GM23338 (cell line): ENCODE measurements at regions not wholly inside any gene's neighbourhood (a gene's known extent, or its start where the extent isn't known, plus 50 kb on each side); places are given as distances from the start of the nearest gene placed in this dataset.

Experiments used
- ATAC-seq: fragments of 200-7000 bp; cut with Tn5 transposase; 3 replicates; pipeline ENCODE4 v1.9.1; 2020
- DNase-seq: peaks from one replicate; pipeline ENCODE4 v3.0.0-alpha.2; 2015; ENCODE audit warnings: low spot score
- H2AFZ ChIP-seq: fragments of 200-600 bp; sonication (generic); 2 replicates; pipeline ENCODE4 v1.8.0; 2016; ENCODE audit warnings: antibody characterized with exemption, mild to moderate bottlenecking, moderate library complexity
- H3F3A ChIP-seq: fragments of 200-600 bp; sonication (generic); replicated peaks from 2 replicates; pipeline ENCODE4 v1.8.0; 2017; ENCODE audit warnings: antibody characterized with exemption, mixed run types, low read depth
- H3K27ac ChIP-seq: fragments of 200-600 bp; sonication (generic); 2 replicates; pipeline ENCODE4 v1.6.1; 2016; ENCODE audit warnings: low read depth
- H3K27me3 ChIP-seq: fragments of 200-600 bp; sonication (generic); 2 replicates; pipeline ENCODE4 v1.8.0; 2016; ENCODE audit warnings: mild to moderate bottlenecking, mixed run types, moderate library complexity; ENCODE audit not compliant: insufficient read depth
- H3K36me3 ChIP-seq: fragments of 200-600 bp; sonication (generic); 2 replicates; pipeline ENCODE4 v1.8.0; 2016; ENCODE audit warnings: mild to moderate bottlenecking; ENCODE audit not compliant: insufficient read depth
- H3K4me1 ChIP-seq: fragments of 200-600 bp; sonication (generic); 2 replicates; pipeline ENCODE4 v1.8.0; 2016; ENCODE audit warnings: mild to moderate bottlenecking, moderate library complexity; ENCODE audit not compliant: insufficient read depth
- H3K4me2 ChIP-seq: fragments of 200-600 bp; sonication (generic); 2 replicates; pipeline ENCODE4 v1.7.1; 2017; ENCODE audit warnings: mixed run types
- H3K4me3 ChIP-seq: fragments of 200-600 bp; sonication (generic); 2 replicates; pipeline ENCODE4 v1.6.1; 2016; ENCODE audit warnings: mixed run types
- H3K79me2 ChIP-seq: fragments of 200-600 bp; sonication (generic); replicated peaks from 2 replicates; pipeline ENCODE4 v1.8.0; 2017; ENCODE audit warnings: mild to moderate bottlenecking; ENCODE audit not compliant: insufficient read depth
- H3K9me2 ChIP-seq: fragments of 200-600 bp; sonication (generic); 2 replicates; pipeline ENCODE4 v1.8.0; 2017; ENCODE audit not compliant: insufficient read depth
- H4K20me1 ChIP-seq: fragments of 200-600 bp; sonication (generic); replicated peaks from 2 replicates; pipeline ENCODE4 v1.8.0; 2017; ENCODE audit warnings: mild to moderate bottlenecking; ENCODE audit not compliant: insufficient read depth
- H3K27ac Mint-ChIP-seq: 2 replicates; pipeline ENCODE4 v1.8.0; 2020; ENCODE audit warnings: inconsistent platforms, mild to moderate bottlenecking, moderate library complexity, mixed read lengths
- H3K27me3 Mint-ChIP-seq: 3 replicates; pipeline ENCODE4 v1.8.0; 2022; ENCODE audit warnings: low read depth, mild to moderate bottlenecking, moderate library complexity, mixed read lengths, inconsistent platforms; ENCODE audit not compliant: insufficient read depth, poor library complexity
- H3K36me3 Mint-ChIP-seq: 3 replicates; pipeline ENCODE4 v1.8.0; 2021; ENCODE audit warnings: low read depth, mild to moderate bottlenecking, inconsistent platforms, moderate library complexity, mixed read lengths
- H3K4me1 Mint-ChIP-seq: 3 replicates; pipeline ENCODE4 v1.8.0; 2020; ENCODE audit warnings: mild to moderate bottlenecking, inconsistent platforms, mixed read lengths
- H3K4me3 Mint-ChIP-seq: 3 replicates; pipeline ENCODE4 v1.8.0; 2021; ENCODE audit warnings: moderate library complexity, mild to moderate bottlenecking, inconsistent platforms, mixed read lengths
- H3K9me3 Mint-ChIP-seq: 3 replicates; pipeline ENCODE4 v1.8.0; 2020; ENCODE audit warnings: moderate library complexity, mild to moderate bottlenecking, inconsistent platforms, mixed read lengths
- CREB1 ChIP-seq: fragments of 250-450 bp; sonication (Bioruptor Pico); IDR thresholded peaks from 2 replicates; pipeline ENCODE4 v1.5.0; 2020; ENCODE audit warnings: low read depth, mild to moderate bottlenecking, moderate library complexity
- CTCF ChIP-seq, 2 experiments: fragments of 200-600 bp in 1 of 2; sonication (generic) in 1 of 2; conservative IDR thresholded peaks; 2 replicates each; pipeline versions ENCODE4 v1.5.1 to v1.6.1; 2016 to 2017; ENCODE audit warnings: antibody characterized with exemption in 2 of 2, low read depth in 2 of 2, mild to moderate bottlenecking in 2 of 2, moderate library complexity in 1 of 2
- ETS1 ChIP-seq: IDR thresholded peaks from 2 replicates; pipeline ENCODE4 v1.6.1; 2016; ENCODE audit warnings: antibody characterized with exemption
- EZH2 ChIP-seq: fragments of 200-600 bp; sonication (generic); IDR thresholded peaks from one replicate; pipeline ENCODE4 v1.8.0; 2017; ENCODE audit warnings: antibody characterized with exemption, mild to moderate bottlenecking, low read depth; ENCODE audit not compliant: unreplicated experiment
- EZH2phosphoT487 ChIP-seq: fragments of 200-600 bp; sonication (generic); IDR thresholded peaks from one replicate; pipeline ENCODE4 v1.8.1; 2018; ENCODE audit warnings: antibody characterized with exemption; ENCODE audit not compliant: unreplicated experiment
- NANOG ChIP-seq: IDR thresholded peaks from 2 replicates; pipeline ENCODE4 v1.6.1; 2016; ENCODE audit warnings: antibody characterized with exemption, borderline replicate concordance
- POLR2AphosphoS5 ChIP-seq: IDR thresholded peaks from 2 replicates; pipeline ENCODE4 v1.6.1; 2016; ENCODE audit warnings: antibody characterized with exemption, low read depth
- REST ChIP-seq: IDR thresholded peaks from one replicate; pipeline ENCODE4 v1.6.1; 2018; ENCODE audit warnings: antibody characterized with exemption; ENCODE audit not compliant: unreplicated experiment
- STAT1 ChIP-seq: IDR thresholded peaks from one replicate; pipeline ENCODE4 v1.6.1; 2016; ENCODE audit warnings: antibody characterized with exemption; ENCODE audit not compliant: unreplicated experiment
- ZNF114 ChIP-seq: fragments of 250-450 bp; sonication (Bioruptor Pico); IDR thresholded peaks from 2 replicates; pipeline ENCODE4 v1.5.0; 2020; ENCODE audit warnings: mild to moderate bottlenecking, moderate library complexity
- ZNF331 ChIP-seq: fragments of 250-450 bp; sonication (Bioruptor Pico); IDR thresholded peaks from 2 replicates; pipeline ENCODE4 v1.5.0; 2020; ENCODE audit warnings: low read depth, mild to moderate bottlenecking, moderate library complexity
- ZNF462 ChIP-seq: fragments of 250-450 bp; sonication (Bioruptor Pico); IDR thresholded peaks from 2 replicates; pipeline ENCODE4 v1.5.0; 2020; ENCODE audit warnings: mild to moderate bottlenecking, moderate library complexity

GRCh38 chr16:65421596-65421995 lies 299.7 kb upstream of the CDH11 start (continued):
- TF ChIP-seq ZNF462 (no peak), EZH2phosphoT487 (no peak), NANOG (no peak), STAT1 (no peak), ETS1 (no peak)

- Mint-ChIP-seq H3K27ac (no peak overlapping the region), H3K9me3 (no peaks in the 10 kb centered on the region), H3K4me1 (no peaks in the 10 kb centered on the region), H3K27me3 (no peaks in the 10 kb centered on the region), H3K4me3 (no peak overlapping the region), H3K36me3 (no peaks in the 10 kb centered on the region)
- Histone ChIP-seq H4K20me1 (no peaks in the 10 kb centered on the region), H3K4me1 (no peaks in the 10 kb centered on the region), H3K79me2 (no peaks in the 10 kb centered on the region), H3K27me3 (no peaks in the 10 kb centered on the region), H3K4me3 (no peak overlapping the region), H3F3A (no peaks in the 10 kb centered on the region), H2AFZ (no peak overlapping the region), H3K4me2 (no peak overlapping the region), H3K36me3 (no peaks in the 10 kb centered on the region), H3K9me2 (0 out of 2 replicates have a peak, but pooled peaks cover 9% of the 10 kb centered on the region), H3K27ac (no peak overlapping the region)
- no peak for DNase-seq
- ATAC-seq, result no peak
- TF ChIP-seq CTCF (conservative IDR thresholded peaks at IDR 0.05; ENCODE audit: low read depth in 2 of 2) (no peak), ZNF114 (CRISPR knock-in tag) (no peak), NANOG (no peak), EZH2phosphoT487 (no peak), ZNF331 (CRISPR knock-in tag) (no peak), EZH2 (no peak), ETS1 (no peak), CREB1 (CRISPR knock-in tag) (no peak), STAT1 (no peak), POLR2AphosphoS5 (no peak), REST (no peak)
These were observed 296.6 kb upstream of the CDH11 start for GRCh38 chr16:65418435-65418834.
